Pancreas (tissue), 10 donors: ENCODE measurements at regions not wholly inside any gene's neighbourhood (a gene's known extent, or its start where the extent isn't known, plus 50 kb on each side); places are given as distances from the start of the nearest gene placed in this dataset.

Source experiments
- ATAC-seq, 4 donors: fragments of 200-7000 bp; cut with Tn5 transposase; one replicate each; pipeline versions ENCODE4 v1.8.0 to v1.9.1; 2020; ENCODE audit warnings: mild to moderate bottlenecking in 4 of 4, moderate library complexity in 4 of 4
- DNase-seq, 6 donors: peaks; one replicate each; pipeline ENCODE4 v3.0.0-alpha.2; 2020
- FAIRE-seq: peaks from 2 replicates; lab custom pipeline; 2012; peaks lifted over from hg19 to GRCh38; lab: Jason Lieb, UNC
- H3K27ac ChIP-seq, 4 donors: fragments of 200-600 bp; sonication (generic); 1 replicate in 3 of 4; 2 replicates in 1 of 4; pipeline versions ENCODE4 v1.5.0 to v1.8.0; 2020
- H3K27me3 ChIP-seq, 4 donors: fragments of 200-600 bp; one replicate each; pipeline ENCODE4 v1.8.0; 2021
- H3K36me3 ChIP-seq, 3 donors: fragments of 200-600 bp; sonication (generic) in 1 of 3; one replicate each; pipeline versions ENCODE4 v1.5.0 to v1.8.0; 2020 to 2021
- H3K4me1 ChIP-seq, 3 donors: fragments of 200-600 bp; one replicate each; pipeline ENCODE4 v1.8.0; 2021
- H3K4me3 ChIP-seq, 4 donors: fragments of 200-600 bp; sonication (generic) in 2 of 4; one replicate each; pipeline versions ENCODE4 v1.5.0 to v1.8.0; 2020 to 2021
- H3K9me3 ChIP-seq, 4 donors: fragments of 200-600 bp; one replicate each; pipeline ENCODE4 v1.8.0; 2021
- WGBS, 2 donors: extraction: QIAGEN DNeasy Blood & Tissue Kit; methylation state at CpG; one replicate each; pipeline ENCODE4 v1.1.7; 2013; 5-methylcytosine and 5-hydroxymethylcytosine counted together
- intact Hi-C, 3 donors: fragments of 100-400 bp; cut with DNase I; formaldehyde crosslinking; loops; one replicate each; pipeline versions ENCODE4 v1.11.1 to v1.14.2; 2022
- TF ChIP-seq, protein P1 (sequence below), 4 donors: fragments of 200-600 bp; sonication (generic) in 3 of 4; IDR thresholded peaks; one replicate each; pipeline versions ENCODE4 v1.5.0 to v1.8.0; 2021; ENCODE audit warnings: antibody characterized with exemption in 4 of 4
- donor health status: healthy with polysubstance abuse.
- donor health status: DM: no; HTN: no; CAD: no; lungs with moderate emphysema.
- donor health status: DM: no; HTN: no; CAD: no.
- donor health status: control.
- donor health status: control.
- donor health status: Bipolar disorder and iron deficiency.
- donor health status: DM: yes; HTN: yes; CAD: no.
- donor health status: DM: no; HTN: no; CAD: no.
- donor health status: DM: no; HTN: no; CAD: no.
- donor health status: DM: yes; HTN: yes; CAD: no.

DNA sequence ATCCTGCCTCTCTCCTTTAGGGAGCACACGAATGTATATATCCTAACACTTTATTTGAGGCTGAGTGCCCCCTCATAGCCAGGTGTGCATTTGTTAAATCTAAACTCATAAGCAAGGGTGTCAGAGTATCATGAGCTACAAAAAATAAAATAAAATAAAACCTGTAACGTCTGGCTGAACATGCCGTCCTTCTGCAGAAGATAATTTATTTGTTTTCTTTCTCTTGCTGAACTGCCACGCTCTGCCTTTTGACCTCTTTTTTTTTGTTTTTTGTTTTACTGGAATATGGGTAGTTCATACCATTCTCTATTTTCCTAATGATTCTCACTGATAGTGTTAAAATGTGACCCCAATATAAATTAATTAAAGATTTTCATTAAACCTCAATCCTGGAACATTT is 117.7 kb upstream of the MPDZ start:
- no peaks in the 10 kb centered on the region for H3K27me3 ChIP-seq
- H3K4me1 ChIP-seq, result no peaks in the 10 kb centered on the region
- H3K27ac ChIP-seq, result no peak overlapping the region
- TF ChIP-seq, protein P1, sequence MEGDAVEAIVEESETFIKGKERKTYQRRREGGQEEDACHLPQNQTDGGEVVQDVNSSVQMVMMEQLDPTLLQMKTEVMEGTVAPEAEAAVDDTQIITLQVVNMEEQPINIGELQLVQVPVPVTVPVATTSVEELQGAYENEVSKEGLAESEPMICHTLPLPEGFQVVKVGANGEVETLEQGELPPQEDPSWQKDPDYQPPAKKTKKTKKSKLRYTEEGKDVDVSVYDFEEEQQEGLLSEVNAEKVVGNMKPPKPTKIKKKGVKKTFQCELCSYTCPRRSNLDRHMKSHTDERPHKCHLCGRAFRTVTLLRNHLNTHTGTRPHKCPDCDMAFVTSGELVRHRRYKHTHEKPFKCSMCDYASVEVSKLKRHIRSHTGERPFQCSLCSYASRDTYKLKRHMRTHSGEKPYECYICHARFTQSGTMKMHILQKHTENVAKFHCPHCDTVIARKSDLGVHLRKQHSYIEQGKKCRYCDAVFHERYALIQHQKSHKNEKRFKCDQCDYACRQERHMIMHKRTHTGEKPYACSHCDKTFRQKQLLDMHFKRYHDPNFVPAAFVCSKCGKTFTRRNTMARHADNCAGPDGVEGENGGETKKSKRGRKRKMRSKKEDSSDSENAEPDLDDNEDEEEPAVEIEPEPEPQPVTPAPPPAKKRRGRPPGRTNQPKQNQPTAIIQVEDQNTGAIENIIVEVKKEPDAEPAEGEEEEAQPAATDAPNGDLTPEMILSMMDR (IDR thresholded peaks at IDR 0.05), result no peak
- no peak for DNase-seq
- H3K36me3 ChIP-seq, result no peaks in the 10 kb centered on the region
- no peak overlapping the region for H3K4me3 ChIP-seq
- H3K9me3 ChIP-seq, result no peaks in the 10 kb centered on the region
- 31 to 47% methylated on average over 4 of the region's 4 CpGs for WGBS, 2 donors
- no peak for ATAC-seq
- no peak for FAIRE-seq
- intact Hi-C loops, result no loop called here

DNA sequence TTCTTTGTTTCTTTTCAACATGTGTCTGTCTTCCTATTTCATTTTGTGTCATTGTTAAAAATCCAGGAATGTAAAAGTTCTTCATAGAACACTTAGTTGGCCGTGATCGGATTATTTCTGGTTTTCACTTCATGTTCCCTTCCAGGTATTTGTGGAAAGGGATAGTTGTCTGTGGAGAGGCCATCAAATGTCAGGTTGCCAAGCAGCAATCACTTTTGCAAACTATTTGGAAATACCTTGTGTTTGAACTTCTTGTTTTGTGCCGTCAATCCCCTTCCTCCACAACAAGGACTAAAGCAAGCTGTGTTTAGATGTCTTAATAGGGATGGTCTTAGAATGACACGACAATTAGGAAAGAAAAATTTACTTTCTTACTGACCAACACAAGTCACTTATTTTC is 116.9 kb upstream of the MPDZ start:
- Histone ChIP-seq H3K27ac (no peak overlapping the region), H3K9me3 (no peaks in the 10 kb centered on the region), H3K4me3 (no peak overlapping the region), H3K36me3 (no peaks in the 10 kb centered on the region), H3K4me1 (no peaks in the 10 kb centered on the region), H3K27me3 (no peaks in the 10 kb centered on the region)
- ATAC-seq, result no peak
- TF ChIP-seq, protein P1 (IDR thresholded peaks at IDR 0.05), result no peak
- intact Hi-C loops, result no loop called here
- DNase-seq, result no peak
- no peak for FAIRE-seq
- WGBS, 2 donors, result 39 to 52% methylated on average over 4 of the region's 4 CpGs

DNA sequence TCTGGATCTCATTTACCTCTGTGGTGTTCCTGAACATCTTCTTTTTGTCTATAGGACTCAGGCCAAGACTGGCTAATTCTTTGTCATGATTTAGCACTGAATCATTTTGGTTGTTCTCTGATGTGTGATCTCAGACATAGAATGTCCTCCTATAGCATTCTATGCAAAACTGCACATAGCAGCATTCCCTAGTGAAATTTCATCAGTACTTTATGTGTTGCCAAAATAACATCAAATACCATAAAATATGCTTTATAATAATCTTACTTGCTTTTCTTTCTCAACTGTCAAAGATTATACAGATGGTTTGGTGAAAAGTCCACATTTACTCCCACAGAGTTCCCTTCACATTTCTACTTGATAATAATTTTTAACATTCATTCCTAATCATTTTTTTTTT is 115.7 kb upstream of the MPDZ start:
- no peak for FAIRE-seq

DNA sequence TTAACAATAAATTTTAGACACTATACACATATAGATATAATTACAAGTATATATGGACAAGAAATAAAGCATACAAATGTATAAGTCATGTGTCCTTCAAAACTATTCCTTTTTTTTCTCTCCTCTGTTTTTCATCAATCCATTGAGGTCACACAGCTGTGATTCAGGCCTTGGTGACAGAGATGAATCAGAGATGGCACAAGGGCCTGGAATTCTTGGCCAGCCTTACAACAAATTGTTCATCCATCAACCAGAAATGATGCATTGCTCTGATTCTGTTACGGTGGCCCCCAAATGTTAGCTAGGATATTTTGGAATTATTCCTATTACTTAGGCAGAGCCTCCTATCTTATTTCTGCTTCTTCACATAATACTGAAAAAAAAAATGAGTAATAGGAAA is 108.7 kb upstream of the MPDZ start:
- WGBS, 2 donors, result 75 to 79% methylated on average over 1 of the region's 1 CpG
- no peaks in the 10 kb centered on the region for H3K4me1 ChIP-seq
- H3K27me3 ChIP-seq, result no peaks in the 10 kb centered on the region
- intact Hi-C loops, result no loop called here
- FAIRE-seq (no peak), ATAC-seq (peak in 1 of 4 donors; percentile 23), DNase-seq (no peak)
- TF ChIP-seq, protein P1 (IDR thresholded peaks at IDR 0.05), result no peak
- no peaks in the 10 kb centered on the region for H3K9me3 ChIP-seq
- H3K4me3 ChIP-seq, result no peak overlapping the region
- no peaks in the 10 kb centered on the region for H3K36me3 ChIP-seq
- no peak overlapping the region for H3K27ac ChIP-seq

More for the DNA sequence above, 115.7 kb upstream of the MPDZ start:
- Histone ChIP-seq H3K27me3 (no peaks in the 10 kb centered on the region), H3K27ac (no peak overlapping the region), H3K36me3 (no peaks in the 10 kb centered on the region), H3K9me3 (no peaks in the 10 kb centered on the region), H3K4me1 (no peaks in the 10 kb centered on the region), H3K4me3 (no peak overlapping the region)
- intact Hi-C loops, result no loop called here
- TF ChIP-seq, protein P1 (IDR thresholded peaks at IDR 0.05), result no peak
- ATAC-seq, result no peak
- no peak for DNase-seq

DNA sequence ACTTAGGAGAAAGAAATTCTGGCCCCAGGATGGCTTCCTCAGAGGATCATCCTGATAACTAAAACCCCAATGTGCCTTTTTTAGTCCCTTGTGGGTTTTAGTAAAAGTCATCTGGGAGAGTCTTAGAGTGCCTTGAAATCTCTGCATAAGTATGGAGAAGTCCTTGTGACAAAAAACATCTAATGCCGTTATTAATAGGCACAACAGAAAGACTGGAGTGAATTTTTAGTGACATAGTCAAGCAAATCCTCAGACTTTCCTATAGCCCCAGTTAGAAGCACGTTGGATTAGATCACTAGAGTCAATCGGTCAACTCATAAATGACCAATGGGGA is 108.2 kb upstream of the MPDZ start:
- ATAC-seq (peak in 1 of 4 donors; percentile 15), FAIRE-seq (no peak), DNase-seq (no peak)
- Histone ChIP-seq H3K9me3 (no peaks in the 10 kb centered on the region), H3K4me3 (no peak overlapping the region), H3K36me3 (no peaks in the 10 kb centered on the region), H3K27ac (no peak overlapping the region), H3K27me3 (no peaks in the 10 kb centered on the region), H3K4me1 (no peaks in the 10 kb centered on the region)
- TF ChIP-seq, protein P1 (IDR thresholded peaks at IDR 0.05), result no peak
- intact Hi-C loops, result no loop called here
- 54 to 69% methylated on average over 3 of the region's 3 CpGs for WGBS, 2 donors
